ENCODE measurements at regions not wholly inside any gene's neighbourhood (a gene's known extent, or its start where the extent isn't known, plus 50 kb on each side); places are given as distances from the start of the nearest gene placed in this dataset.
"Not testable (repeated sequence)": the region's sequence is repeated elsewhere in the genome, so short reads cannot be mapped to it uniquely, and the experiment has no call there.

GRCh38 chr6:21880249-21880648, 286.7 kb downstream of the SOX4 start:
- H3K4me3 Mint-ChIP-seq; ATAC-seq (ENCODE audit: low read depth); H3K9me3 Mint-ChIP-seq (ENCODE audit: insufficient read depth); H3K79me2 ChIP-seq (ENCODE audit: control insufficient read depth, insufficient read depth, low read length); H3K27ac ChIP-seq (ENCODE audit: low read length in 2 of 2); H3K4me3 ChIP-seq (ENCODE audit: control extremely low read depth in 1 of 5, extremely low read depth in 1 of 5, insufficient read depth in 1 of 5, low read depth in 2 of 5, low read length in 4 of 5); H3K4me1 Mint-ChIP-seq; H3K4me2 ChIP-seq (replicated peaks; ENCODE audit: low read depth, low read length, poor library complexity, severe bottlenecking); H3K9ac ChIP-seq (ENCODE audit: low read length); H3K27me3 Mint-ChIP-seq; DNase-seq; intact Hi-C loops (cut with micrococcal nuclease); H3K27ac Mint-ChIP-seq; POLR2A ChIA-PET; H2AFZ ChIP-seq (ENCODE audit: insufficient read depth, low read depth, low read length, poor library complexity, severe bottlenecking); H3K9me3 ChIP-seq (ENCODE audit: control extremely low read depth in 1 of 3, control insufficient read depth in 2 of 3, insufficient read depth in 1 of 3, low read length in 2 of 3); H3K27me3 ChIP-seq (replicated peaks in 1 of 4; ENCODE audit: control extremely low read depth in 1 of 4, control insufficient read depth in 3 of 4, insufficient read depth in 4 of 4, low read length in 3 of 4); CTCF ChIA-PET; H3K36me3 ChIP-seq (replicated peaks in 1 of 2; ENCODE audit: control extremely low read depth in 1 of 2, control insufficient read depth in 1 of 2, extremely low read depth in 1 of 2, insufficient read depth in 2 of 2, low read length in 1 of 2); H4K20me1 ChIP-seq (ENCODE audit: control insufficient read depth, insufficient read depth, low read length, poor library complexity, severe bottlenecking); H3K4me1 ChIP-seq (ENCODE audit: control insufficient read depth in 2 of 2, insufficient read depth in 2 of 2, low read length in 2 of 2): not testable (repeated sequence)
- no CpG with 5 or more reads among the region's 2 CpGs for WGBS (ENCODE audit: insufficient coverage)

GRCh38 chr6:21881969-21882465, 288.5 kb downstream of the SOX4 start:
- no peaks in the 10 kb centered on the region for H4K20me1 ChIP-seq (ENCODE audit: control insufficient read depth, insufficient read depth, low read length, poor library complexity, severe bottlenecking)
- DNase-seq (no peak), ATAC-seq (ENCODE audit: low read depth) (no peak)
- H3K27me3 Mint-ChIP-seq = no peaks in the 10 kb centered on the region
- H3K9me3 Mint-ChIP-seq (ENCODE audit: insufficient read depth) = no peaks in the 10 kb centered on the region
- H3K27me3 ChIP-seq (replicated peaks in 1 of 4; ENCODE audit: control extremely low read depth in 1 of 4, control insufficient read depth in 3 of 4, insufficient read depth in 4 of 4, low read length in 3 of 4) = no peaks in the 10 kb centered on the region
- no peak overlapping the region for H3K4me3 ChIP-seq (ENCODE audit: control extremely low read depth in 1 of 5, extremely low read depth in 1 of 5, insufficient read depth in 1 of 5, low read depth in 2 of 5, low read length in 4 of 5)
- no peak overlapping the region for H3K27ac Mint-ChIP-seq
- H2AFZ ChIP-seq (ENCODE audit: insufficient read depth, low read depth, low read length, poor library complexity, severe bottlenecking) = no peak overlapping the region
- no peaks in the 10 kb centered on the region for H3K79me2 ChIP-seq (ENCODE audit: control insufficient read depth, insufficient read depth, low read length)
- H3K9me3 ChIP-seq (ENCODE audit: control extremely low read depth in 1 of 3, control insufficient read depth in 2 of 3, insufficient read depth in 1 of 3, low read length in 2 of 3) = peaks cover 0 to 4% (median 0%) of the 10 kb centered on the region in 3 donors
- no peaks in the 10 kb centered on the region for H3K4me1 Mint-ChIP-seq
- WGBS (ENCODE audit: insufficient coverage) = no CpG with 5 or more reads among the region's 1 CpG
- POLR2A ChIA-PET = no interaction called here
- H3K4me3 Mint-ChIP-seq = no peak overlapping the region
- no peaks in the 10 kb centered on the region for H3K36me3 ChIP-seq (replicated peaks in 1 of 2; ENCODE audit: control extremely low read depth in 1 of 2, control insufficient read depth in 1 of 2, extremely low read depth in 1 of 2, insufficient read depth in 2 of 2, low read length in 1 of 2)
- no peak for TF ChIP-seq CTCF (IDR thresholded peaks at IDR 0.05)
- TF ChIP-seq EZH2 (IDR thresholded peaks at IDR 0.05; ENCODE audit: borderline replicate concordance, insufficient read depth, low read depth, low read length, poor library complexity, severe bottlenecking) = no peak
- H3K9ac ChIP-seq (ENCODE audit: low read length) = no peak overlapping the region
- intact Hi-C loops (cut with micrococcal nuclease) = no loop called here
- H3K4me2 ChIP-seq (replicated peaks; ENCODE audit: low read depth, low read length, poor library complexity, severe bottlenecking) = no peak overlapping the region
- H3K4me1 ChIP-seq (ENCODE audit: control insufficient read depth in 2 of 2, insufficient read depth in 2 of 2, low read length in 2 of 2) = no peaks in the 10 kb centered on the region
- H3K27ac ChIP-seq (ENCODE audit: low read length in 2 of 2) = no peak overlapping the region
- CTCF ChIA-PET = no interaction called here

All from B cell (primary cell).